Endothelial cell (in vitro differentiated cells): ENCODE measurements at regions not wholly inside any gene's neighbourhood (a gene's known extent, or its start where the extent isn't known, plus 50 kb on each side); places are given as distances from the start of the nearest gene placed in this dataset.
"Not testable (repeated sequence)": the region's sequence is repeated elsewhere in the genome, so short reads cannot be mapped to it uniquely, and the experiment has no call there.

Experiments
- DNase-seq: peaks from one replicate; pipeline ENCODE4 v3.0.0; 2021; ENCODE audit warnings: low spot score
- H3K27ac Mint-ChIP-seq: one replicate; pipeline ENCODE4 v1.8.0; 2021; ENCODE audit warnings: mixed read lengths, inconsistent platforms; ENCODE audit not compliant: unreplicated experiment
- H3K27me3 Mint-ChIP-seq: one replicate; pipeline ENCODE4 v1.8.0; 2021; ENCODE audit warnings: mild to moderate bottlenecking, moderate library complexity, mixed read lengths, inconsistent platforms; ENCODE audit not compliant: unreplicated experiment
- H3K36me3 Mint-ChIP-seq: one replicate; pipeline ENCODE4 v1.8.0; 2021; ENCODE audit warnings: mild to moderate bottlenecking, low read depth, mixed read lengths, inconsistent platforms; ENCODE audit not compliant: unreplicated experiment
- H3K4me1 Mint-ChIP-seq: one replicate; pipeline ENCODE4 v1.8.0; 2021; ENCODE audit warnings: mild to moderate bottlenecking, mixed read lengths, inconsistent platforms; ENCODE audit not compliant: unreplicated experiment
- H3K4me3 Mint-ChIP-seq: one replicate; pipeline ENCODE4 v1.8.0; 2021; ENCODE audit warnings: mild to moderate bottlenecking, mixed read lengths, inconsistent platforms; ENCODE audit not compliant: unreplicated experiment
- H3K9me3 Mint-ChIP-seq: one replicate; pipeline ENCODE4 v1.8.0; 2021; ENCODE audit warnings: mixed read lengths, inconsistent platforms; ENCODE audit not compliant: unreplicated experiment
- CTCF ChIP-seq: fragments of 200-600 bp; sonication (generic); IDR thresholded peaks from one replicate; pipeline ENCODE4 v1.5.0; 2021; ENCODE audit warnings: antibody characterized with exemption; ENCODE audit not compliant: unreplicated experiment

GRCh38 chr11:123344790-123345357 lies 85.2 kb upstream of the GRAMD1B start:
- Mint-ChIP-seq H3K4me1 (no peaks in the 10 kb centered on the region), H3K27ac (no peak overlapping the region), H3K27me3 (peaks cover 2% of the 10 kb centered on the region), H3K4me3 (no peak overlapping the region), H3K36me3 (no peaks in the 10 kb centered on the region), H3K9me3 (no peaks in the 10 kb centered on the region)
- no peak for TF ChIP-seq CTCF
- no peak for DNase-seq

- not testable (repeated sequence) for H3K4me3 Mint-ChIP-seq, H3K4me1 Mint-ChIP-seq, H3K27me3 Mint-ChIP-seq, H3K27ac Mint-ChIP-seq, H3K9me3 Mint-ChIP-seq, H3K36me3 Mint-ChIP-seq, DNase-seq
Observed at GRCh38 chr11:123344188-123344587, 85.9 kb upstream of the GRAMD1B start.

GRCh38 chr11:123338997-123339752 lies 90.9 kb upstream of the GRAMD1B start:
- Mint-ChIP-seq H3K36me3 (no peaks in the 10 kb centered on the region), H3K4me3 (no peak overlapping the region), H3K27ac (no peak overlapping the region), H3K4me1 (no peaks in the 10 kb centered on the region), H3K9me3 (no peaks in the 10 kb centered on the region), H3K27me3 (peaks cover 1% of the 10 kb centered on the region)
- no peak for TF ChIP-seq CTCF
- DNase-seq, result no peak

GRCh38 chr11:123338266-123338800 lies 91.7 kb upstream of the GRAMD1B start:
- DNase-seq, result no peak
- H3K27me3 Mint-ChIP-seq, result peaks cover 1% of the 10 kb centered on the region

GRCh38 chr11:123334925-123335324 lies 95.1 kb upstream of the GRAMD1B start:
- H3K4me1 Mint-ChIP-seq, result peaks cover 15% of the 10 kb centered on the region
- H3K27ac Mint-ChIP-seq, result no peak overlapping the region
- H3K4me3 Mint-ChIP-seq, result no peak overlapping the region
- no peak for TF ChIP-seq CTCF
- DNase-seq, result no peak
- peaks cover 1% of the 10 kb centered on the region for H3K27me3 Mint-ChIP-seq
- no peaks in the 10 kb centered on the region for H3K9me3 Mint-ChIP-seq
- no peaks in the 10 kb centered on the region for H3K36me3 Mint-ChIP-seq

More at GRCh38 chr11:123338266-123338800, 91.7 kb upstream of the GRAMD1B start:
- no peak for TF ChIP-seq CTCF
- Mint-ChIP-seq H3K4me3 (no peak overlapping the region), H3K27ac (no peak overlapping the region), H3K4me1 (no peaks in the 10 kb centered on the region), H3K9me3 (no peaks in the 10 kb centered on the region), H3K36me3 (no peaks in the 10 kb centered on the region)

GRCh38 chr11:123332577-123332976 lies 97.5 kb upstream of the GRAMD1B start:
- DNase-seq, H3K9me3 Mint-ChIP-seq, H3K36me3 Mint-ChIP-seq: not testable (repeated sequence)

More at GRCh38 chr11:123332577-123332976, 97.5 kb upstream of the GRAMD1B start:
- H3K4me1 Mint-ChIP-seq, result peaks cover 19% of the 10 kb centered on the region
- not testable (repeated sequence) for H3K27me3 Mint-ChIP-seq, H3K27ac Mint-ChIP-seq, H3K4me3 Mint-ChIP-seq
